NCI-H345 treated with DMSO at 0.1 percent for 48 hours (cell line): ENCODE measurements at regions not wholly inside any gene's neighbourhood (a gene's known extent, or its start where the extent isn't known, plus 50 kb on each side); places are given as distances from the start of the nearest gene placed in this dataset.

Experiments
- DNase-seq: peaks from one replicate; lab custom pipeline; 2025; ENCODE audit not compliant: unreplicated experiment; lab: John Stamatoyannopoulos, UW

DNA sequence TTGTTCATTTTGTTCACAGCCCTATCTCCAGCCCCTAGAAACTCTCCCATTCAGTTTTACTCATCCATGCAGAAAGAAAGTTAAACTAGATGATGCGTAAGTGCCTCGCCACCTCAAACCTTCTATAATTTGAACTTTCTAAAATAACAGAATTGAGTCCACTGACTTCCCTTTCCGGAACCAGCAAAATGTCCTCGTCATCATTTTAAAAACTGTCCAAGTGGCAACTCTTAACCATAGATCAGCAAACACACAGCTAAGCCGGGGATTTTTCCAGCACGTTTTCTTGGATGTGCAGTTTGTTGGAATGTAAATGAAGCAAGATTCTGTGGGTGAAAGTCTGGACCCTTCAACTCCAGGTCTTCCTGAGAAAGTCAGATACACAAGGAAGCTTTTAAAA is 369.7 kb upstream of the ERCC4 start:
- DNase-seq: no peak

DNA sequence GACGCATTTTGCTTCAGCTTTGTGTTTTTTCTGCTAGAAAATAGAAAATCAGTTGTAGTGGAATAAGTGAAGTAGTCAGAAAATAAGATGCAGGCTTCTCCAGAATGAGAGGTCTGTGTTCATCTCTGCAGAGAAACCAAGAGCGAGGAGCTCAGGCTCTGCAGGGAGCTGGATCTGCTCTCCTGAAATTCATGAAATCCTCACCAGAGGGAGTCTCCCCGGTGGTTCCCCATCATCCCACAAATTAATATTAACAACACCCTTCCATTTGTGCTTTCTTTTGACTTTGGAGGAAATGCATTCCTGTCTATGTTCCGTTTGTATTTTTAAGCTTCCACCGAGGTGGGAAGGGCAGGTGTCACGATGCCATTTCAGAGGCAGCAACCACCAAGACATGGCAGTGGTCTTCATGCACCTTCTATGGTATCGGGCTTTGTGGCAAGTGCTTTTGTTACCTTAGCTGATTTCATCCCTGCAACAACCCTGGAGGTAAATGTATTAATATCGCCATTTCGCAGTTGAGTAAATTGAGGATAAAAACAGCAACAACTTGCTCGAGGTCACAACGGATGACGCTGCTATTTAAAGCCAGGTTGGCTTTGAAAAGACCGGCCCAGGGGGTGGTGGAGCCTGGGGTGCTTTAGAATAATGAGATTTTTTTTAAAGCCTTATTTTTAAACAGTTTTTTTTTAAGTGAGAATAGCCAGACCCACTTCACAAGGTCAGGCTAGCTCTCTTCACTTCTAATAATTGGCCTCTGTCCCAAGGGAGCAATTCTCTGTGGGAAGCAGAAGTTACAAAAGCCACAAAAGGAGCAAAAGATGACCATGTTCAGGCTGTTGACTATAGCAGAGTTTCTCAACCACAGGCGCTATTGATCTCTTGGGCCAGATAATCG is 367.6 kb upstream of the ERCC4 start:
- no peak for DNase-seq

DNA sequence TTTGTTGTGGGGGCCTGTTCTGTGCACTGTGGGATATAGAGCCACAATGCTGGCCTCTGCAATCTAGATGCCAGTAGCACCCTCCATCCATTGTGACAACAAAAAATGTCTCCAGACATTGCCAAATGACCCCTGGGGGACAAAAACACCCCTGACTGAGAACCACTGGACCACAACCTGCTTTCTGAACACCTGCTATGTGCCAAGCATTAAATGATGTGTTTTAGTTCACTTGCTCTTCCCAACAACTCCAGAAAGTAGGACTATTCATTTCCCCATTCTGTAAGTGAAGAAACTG is 367.0 kb upstream of the ERCC4 start:
- no peak for DNase-seq

DNA sequence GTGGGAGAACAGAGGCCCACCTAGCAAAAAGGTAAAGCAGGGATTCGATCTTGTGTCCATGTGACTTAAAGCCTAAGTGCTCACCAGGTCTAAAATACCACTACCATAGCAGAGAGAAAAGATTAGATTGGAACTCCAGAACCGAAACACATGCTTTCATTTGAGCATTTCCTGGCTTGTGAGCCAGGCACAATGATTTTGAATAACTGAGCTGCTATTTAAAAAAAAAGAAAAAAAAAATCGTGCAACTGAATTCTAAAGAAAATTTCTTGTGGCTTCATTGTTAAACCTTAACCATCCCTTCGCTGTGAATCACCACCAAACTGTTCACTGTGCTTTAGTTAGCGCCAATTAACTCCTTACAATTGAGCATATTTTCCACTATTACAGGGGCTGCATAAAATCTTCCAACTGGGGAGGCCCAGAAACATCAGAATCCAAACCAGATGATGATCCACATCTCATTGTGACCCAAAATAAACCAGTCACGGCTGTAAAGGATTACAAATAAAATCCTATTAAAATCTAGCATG is 366.4 kb upstream of the ERCC4 start:
- DNase-seq: no peak

DNA sequence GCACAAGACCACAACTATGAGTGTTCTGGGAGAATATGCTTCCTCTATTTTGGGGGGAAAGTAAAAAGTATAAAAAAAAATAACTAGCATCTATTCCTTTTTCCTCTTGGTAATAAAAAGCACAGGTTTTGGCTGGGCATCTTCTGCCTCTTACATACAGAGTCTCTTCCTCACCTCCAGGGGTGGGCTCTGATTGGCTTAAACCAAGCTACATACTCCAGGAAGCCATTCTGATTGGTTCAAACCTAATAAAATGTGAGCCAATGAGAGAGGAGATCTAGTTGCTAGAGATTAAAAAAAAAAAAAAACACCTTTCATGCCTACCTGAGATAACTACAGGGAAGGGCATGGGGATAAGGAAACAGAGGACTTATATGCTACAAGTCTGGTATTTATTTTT is 365.9 kb upstream of the ERCC4 start:
- no peak for DNase-seq

DNA sequence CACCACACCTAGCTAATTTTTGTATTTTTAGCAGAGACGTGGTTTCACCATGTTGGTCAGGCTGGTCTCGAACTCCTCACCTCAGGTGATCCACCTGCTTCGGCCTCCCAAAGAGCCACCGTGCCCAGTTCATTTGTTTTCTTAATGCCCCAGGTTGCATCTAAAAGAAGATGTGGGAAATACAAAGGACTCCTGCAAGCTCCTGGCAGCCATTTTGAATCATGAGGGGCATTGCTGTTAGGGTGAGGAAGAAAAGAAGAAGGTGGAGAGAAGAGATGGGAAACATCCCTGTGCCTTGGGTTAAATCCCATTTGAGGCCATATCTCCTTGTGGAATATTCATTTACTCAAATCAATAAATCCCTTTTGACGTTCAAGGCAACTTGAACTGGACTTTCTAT is 365.3 kb upstream of the ERCC4 start:
- no peak for DNase-seq

DNA sequence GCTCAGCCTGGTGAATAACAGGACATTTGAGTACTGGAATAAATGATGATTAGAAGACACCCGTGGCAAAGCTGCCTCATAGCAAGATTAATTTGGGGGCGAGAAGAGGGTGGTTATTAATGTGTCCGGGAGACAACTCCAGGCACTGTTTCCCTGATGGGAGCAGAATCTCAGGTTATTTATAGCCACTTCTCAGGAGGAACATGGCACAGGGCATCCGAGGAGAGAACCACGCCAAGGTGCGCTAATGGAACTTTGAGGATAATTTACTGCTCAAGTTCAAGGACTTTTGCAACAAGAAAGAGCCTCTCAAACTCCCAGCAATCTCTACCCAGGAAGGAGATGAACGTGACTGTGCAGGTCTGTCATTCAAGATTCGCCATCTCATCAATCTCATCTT is 362.5 kb upstream of the ERCC4 start:
- no peak for DNase-seq

DNA sequence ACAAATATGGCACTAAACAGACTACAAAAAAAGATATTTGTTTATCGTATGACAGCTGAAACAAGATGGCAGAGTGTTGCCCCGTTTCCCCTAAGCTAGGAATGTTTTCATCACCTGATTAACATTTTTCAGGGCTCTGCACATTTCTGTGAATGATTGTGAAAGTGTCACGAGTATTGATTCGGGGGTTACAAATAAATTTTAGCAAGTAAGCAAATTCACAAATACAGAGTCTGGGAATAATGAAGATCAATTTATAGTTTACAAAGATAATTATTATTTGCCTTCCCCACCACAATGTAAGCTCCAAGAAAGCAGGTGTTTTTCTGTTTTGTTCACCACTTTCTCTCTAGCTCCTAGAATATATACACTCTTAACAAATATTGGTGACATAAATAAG is 361.2 kb upstream of the ERCC4 start:
- no peak for DNase-seq

DNA sequence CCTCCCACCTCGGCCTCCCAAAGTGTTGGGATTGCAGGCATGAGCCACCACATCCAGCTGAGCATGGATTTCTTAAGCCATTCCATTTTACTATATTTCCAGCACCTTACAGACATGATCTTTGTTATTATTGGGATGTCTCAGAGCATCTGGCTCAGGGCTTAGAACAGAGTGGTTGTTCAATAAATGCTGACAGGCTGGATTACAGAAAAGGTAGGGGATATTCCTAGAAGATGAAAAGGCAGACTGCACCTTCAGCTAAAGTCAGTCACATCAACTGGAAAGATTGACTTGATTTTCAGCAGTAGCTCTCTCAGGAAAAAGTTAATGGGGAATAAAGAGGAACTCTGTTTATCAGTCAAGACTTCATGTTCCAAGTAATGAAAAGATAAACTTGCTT is 360.3 kb upstream of the ERCC4 start:
- DNase-seq: no peak

DNA sequence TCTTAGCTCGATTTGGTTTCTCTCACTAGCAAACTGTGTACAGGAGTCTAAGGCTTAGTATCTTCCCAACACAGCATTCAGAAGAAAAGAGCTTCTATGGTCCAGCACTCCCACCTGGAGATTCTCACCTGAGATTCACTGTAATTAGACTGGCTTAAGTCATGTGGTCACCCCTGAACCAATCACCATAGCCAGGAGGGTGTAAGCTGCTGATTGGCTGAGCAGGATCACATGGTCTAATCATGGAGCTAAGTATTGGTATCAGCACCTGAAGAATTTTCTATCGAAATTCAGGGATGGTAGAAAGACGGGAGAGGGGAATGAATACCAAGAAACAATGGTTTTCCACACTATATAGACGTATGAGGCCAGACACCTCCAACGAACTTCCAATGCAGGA is 359.8 kb upstream of the ERCC4 start:
- DNase-seq: no peak

DNA sequence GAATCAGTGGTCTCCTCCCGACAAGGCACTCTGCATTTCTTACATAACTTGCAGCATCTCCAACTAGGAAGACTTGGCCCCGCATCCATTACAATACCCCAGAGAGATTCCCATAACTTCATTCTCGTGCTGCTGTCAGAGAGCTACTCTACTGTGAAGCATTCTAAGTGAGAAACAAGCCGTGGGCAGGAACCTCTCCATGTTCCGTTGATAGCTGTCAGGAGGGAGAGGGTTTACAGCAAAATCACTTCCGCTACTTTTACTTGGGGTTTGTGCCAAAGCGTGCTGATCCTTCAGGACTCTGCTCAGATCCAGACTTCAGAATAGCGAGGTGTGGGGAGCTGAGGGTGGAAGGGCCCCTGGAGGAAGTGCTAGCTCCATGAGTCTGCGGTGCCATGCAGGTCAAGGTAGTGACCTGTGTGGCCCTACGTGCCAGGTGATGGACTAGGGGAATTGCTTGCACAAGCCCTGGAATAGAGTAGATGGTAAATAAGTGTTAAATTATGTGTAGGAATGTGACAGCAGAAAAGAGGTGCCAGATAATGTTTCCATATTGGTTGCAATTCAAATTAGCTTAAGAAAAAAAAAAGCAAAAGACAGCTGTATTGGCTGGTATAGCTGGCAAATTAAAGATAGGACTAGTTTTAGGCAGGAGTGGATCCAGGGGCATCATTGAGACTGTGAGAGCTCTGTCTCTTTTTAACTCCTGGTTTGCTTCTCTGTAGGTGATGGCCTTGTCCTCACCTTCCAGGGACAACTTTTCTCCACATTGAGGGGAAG is 358.5 kb upstream of the ERCC4 start:
- no peak for DNase-seq

DNA sequence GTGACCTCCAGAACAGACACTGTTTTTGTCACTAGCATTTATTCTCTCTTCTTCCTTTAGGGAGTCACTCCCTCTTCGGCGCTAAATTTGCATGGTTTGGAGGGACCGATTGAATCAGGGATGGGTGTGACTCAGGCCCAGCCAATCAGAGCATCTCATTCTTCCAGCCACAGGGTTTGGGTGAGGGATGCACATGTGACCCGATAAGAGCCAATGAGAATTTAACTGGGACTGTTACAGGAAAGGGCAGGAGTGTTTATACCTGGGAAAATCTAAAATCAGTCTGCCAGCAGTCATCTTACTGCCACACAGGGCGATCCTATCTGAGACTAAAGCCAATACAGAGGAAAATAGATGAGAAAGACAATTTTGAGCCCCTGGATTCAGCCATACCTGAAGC is 351.2 kb upstream of the ERCC4 start:
- no peak for DNase-seq

DNA sequence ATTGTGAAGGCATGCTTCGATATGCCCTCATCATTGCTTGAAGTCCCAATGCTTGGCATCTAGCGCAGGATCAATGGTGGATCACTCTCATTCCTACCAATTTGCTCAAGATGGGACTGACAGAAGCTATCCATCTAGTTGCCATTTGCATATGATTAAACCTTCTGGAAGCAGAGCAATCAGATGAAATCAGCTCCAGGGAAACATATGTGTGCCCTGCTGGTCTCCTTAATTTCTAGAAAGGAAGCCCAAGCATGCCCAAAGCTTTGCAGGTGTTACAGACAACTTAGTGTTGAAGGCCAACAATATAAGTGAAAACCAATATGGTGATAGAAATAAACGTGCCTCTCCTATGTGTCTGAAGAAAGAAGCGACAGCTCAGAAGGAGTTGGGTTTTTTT is 350.0 kb upstream of the ERCC4 start:
- DNase-seq: no peak

DNA sequence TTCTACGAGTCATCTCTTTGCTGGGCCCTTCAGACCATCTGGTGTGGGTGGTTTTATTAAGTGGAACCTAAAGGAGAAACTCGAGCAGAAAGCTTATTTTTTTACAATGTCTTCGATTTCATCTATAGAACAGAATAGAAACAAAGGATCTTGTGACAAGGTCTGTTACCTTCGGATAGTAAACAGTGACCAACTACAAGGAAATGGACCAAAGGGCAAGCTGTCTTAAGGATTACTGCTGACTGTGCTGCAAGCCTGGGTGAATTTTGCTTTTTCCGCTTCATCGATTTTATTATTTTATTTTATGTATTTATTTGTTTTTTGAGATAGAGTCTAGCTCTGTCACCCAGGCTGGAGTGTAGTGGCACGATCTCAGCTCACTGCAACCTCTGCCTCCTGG is 348.9 kb upstream of the ERCC4 start:
- no peak for DNase-seq

DNA sequence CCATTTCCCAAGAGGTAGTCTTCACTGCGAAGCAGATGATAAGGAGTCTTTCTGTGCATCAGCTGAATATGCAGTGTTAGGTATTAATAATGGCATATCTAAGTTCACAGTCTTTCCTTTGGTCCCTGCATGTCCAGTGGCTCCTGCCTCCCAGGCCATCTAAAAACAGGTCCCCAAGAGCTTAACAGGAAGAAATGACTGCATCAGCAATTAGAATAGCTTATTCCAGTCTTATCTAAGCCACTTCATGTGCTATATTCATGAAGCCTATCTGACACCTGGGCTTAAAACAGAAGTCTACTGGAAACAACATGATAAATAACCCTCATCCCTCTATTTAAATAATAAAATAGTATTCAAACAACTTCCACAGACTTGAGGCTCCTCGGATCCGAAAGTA is 346.1 kb upstream of the ERCC4 start:
- DNase-seq: no peak

DNA sequence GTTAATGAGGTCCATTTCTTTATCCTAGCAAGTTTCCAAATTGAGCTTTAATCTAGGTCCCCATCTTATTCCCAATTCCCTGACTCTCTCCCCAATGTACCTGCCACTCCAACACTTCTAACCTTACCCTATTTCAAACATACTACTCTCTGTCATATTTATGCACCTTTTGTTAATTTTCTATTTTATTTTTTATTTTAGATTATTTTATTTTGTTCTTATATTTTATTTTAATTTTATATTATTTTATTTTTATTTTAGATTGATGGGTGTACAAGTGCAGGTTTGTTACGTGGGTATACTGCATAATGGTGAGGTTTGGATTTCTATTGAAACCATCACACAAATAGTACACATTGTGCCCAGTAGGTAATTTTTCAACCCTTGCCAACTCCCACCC is 333.9 kb upstream of the ERCC4 start:
- no peak for DNase-seq

DNA sequence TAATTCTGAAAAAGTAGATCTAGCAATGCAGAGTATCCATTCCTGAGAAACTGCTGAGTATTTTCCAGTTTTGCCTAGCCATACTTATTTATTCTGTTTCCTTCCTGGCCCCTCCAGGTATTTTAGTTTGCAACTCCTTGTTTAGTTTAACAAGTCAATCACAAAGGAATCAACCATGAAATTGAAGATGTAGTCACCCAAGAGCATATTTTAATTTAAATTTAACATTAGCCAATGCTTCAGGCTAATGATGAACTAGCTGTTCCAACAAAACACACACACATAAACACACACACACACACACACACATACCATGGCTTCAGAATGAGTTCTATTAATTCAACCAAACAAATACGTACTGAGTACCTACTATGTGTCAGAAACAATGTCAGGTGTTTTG is 332.8 kb upstream of the ERCC4 start:
- DNase-seq: no peak

DNA sequence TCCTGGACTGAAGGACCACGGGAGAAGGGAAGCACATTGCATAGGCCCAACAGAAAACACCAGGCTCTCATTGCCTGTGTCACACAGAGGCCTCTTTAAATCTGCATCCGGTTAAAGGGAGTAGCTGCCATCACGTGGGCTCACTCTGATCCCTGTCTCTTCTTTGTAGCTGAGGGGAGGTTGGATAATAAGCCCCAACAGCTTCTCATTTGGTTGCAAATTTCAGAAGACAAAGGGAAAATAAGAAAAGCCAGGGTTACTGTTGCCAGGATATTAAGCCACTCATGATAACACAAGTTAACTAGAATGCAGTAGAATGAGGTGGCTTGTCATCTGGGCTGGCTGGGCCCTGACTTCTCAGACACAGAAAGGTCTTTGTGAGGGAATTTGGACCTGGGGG is 325.1 kb upstream of the ERCC4 start:
- no peak for DNase-seq

DNA sequence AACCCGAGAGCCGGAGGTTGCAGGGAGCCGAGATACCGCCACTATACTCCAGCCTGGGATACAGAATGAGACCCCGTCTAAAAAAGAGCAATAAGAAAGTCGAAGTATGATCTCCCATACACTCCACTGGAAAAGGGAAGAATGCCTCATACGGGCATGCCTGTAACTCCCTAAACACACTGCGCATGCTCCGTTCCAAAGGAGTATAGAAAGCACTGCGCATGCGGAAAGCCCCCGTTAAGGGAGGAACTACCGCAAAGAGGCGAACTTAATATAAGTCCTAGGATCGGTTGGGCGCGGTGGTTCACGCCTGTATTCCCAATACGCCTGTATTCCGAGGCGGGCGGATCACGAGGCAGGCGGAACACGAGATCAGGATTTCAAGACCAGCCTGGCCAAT is 313.1 kb upstream of the ERCC4 start:
- no peak for DNase-seq

DNA sequence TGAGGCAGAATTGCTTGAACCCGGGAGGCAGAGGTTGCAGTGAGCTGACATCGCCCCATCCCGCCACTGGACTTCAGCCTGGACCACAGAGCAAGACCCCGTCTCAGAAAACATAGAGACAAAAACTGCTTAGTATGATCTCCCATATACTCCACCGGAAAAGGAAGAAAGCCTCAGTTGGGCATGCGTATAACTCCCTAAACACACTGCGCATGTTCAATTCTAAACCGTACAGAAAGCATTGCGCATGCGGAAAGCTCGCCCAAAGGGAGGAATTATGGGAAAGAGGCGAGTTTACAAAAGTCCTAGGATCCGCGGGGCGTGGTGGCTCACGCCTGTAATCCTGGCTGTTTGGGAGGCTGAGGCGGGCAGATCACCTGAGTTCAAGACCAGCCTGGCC is 312.7 kb upstream of the ERCC4 start:
- DNase-seq: no peak

DNA sequence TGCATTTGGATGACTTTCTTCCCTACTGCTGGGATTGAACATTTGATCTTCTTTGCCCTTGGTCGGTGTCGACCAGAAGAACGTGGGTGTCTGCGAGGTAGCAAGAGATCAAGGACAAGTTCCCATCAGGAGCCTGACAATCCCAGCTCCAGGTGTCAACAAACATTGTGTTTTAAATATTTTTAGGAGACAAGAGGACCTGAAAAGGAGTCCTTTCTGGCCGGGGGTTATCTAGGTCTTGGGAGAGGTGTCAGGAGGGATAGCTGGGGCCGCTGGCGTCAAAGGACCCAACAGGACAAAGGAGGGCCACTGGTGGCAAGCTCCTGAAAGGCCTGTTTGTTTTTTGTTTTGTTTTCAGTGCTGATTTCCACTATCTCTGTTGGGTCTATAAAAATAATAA is 308.4 kb upstream of the ERCC4 start:
- DNase-seq: no peak

DNA sequence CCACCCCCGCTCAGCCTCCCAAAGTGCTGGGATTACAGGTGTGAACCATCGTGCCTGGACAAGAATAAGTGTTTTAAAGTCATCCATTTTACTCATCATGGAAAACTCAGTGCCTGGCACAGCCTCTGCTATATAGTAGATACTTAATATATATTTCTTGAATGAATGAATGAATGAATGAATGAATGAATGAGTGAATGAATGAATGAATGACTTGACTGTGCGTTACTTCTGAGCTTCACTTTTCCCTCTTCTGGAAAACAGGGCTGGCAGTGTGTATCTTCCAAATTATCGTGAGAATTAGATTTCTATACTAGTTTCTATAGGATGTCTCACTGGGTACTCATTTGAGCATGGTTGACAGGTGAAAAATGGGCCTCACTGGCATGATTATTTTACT is 307.3 kb upstream of the ERCC4 start:
- DNase-seq: no peak

DNA sequence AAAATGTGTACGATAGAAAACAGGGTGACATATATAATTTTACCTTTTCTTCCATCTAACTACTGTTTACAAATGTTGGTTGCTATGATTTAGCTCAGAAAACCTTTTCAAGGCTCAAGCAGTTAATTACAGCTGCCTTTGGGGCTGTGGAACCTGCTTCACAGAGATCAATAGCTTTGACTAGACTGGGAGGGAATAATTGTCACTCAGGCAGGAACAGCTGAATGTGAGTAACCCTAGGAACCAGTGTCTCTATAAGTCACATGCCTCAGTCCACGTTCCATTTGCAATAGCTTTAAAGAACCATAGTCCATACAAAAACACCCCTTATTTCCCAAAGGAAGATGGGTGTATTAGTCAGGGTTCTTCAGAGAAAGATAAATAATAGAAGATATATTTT is 306.8 kb upstream of the ERCC4 start:
- no peak for DNase-seq
